ENCODE measurements at regions not wholly inside any gene's neighbourhood (a gene's known extent, or its start where the extent isn't known, plus 50 kb on each side); places are given as distances from the start of the nearest gene placed in this dataset.

DNA sequence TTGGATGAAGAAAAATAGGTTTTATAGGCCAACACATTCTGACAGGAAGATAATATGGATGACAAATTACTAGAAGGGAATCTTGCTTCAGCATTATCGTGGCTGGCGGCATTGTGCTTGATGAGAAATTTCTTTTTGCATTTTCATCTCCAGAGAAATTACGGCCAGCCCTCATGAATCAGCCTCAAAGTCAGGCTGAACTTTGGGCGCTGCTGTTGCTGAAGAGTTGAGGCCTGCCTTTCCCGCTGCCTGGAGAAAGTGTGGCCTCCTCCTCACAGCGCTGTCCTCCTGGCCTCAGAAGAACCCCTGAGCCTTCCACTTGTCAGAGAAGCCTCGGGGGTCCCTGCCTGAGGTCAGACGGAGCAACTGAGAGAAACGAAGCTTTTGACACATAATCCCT lies 272.4 kb upstream of the KCNIP4 start:
- no peak for DNase-seq (ENCODE audit: low read depth)

DNA sequence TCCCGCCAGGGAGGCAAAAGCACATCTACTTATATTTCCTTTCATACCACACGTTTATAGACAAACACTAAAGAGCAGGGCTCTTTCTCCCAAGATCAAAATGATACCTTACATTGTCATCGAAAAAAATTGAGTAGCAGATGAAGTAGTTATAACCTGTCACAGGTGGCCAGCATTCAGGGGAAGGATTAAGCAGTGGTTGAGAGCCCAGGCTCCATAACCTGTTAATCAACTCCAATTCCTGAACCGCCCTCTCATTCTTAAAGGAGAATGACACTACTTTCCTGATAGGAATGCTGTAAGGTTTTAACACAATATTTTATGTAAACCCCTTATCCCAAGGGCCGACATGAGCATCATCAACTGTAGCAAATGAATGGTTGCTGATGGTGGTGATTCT lies 268.9 kb upstream of the KCNIP4 start:
- no peak for DNase-seq (ENCODE audit: low read depth)

DNA sequence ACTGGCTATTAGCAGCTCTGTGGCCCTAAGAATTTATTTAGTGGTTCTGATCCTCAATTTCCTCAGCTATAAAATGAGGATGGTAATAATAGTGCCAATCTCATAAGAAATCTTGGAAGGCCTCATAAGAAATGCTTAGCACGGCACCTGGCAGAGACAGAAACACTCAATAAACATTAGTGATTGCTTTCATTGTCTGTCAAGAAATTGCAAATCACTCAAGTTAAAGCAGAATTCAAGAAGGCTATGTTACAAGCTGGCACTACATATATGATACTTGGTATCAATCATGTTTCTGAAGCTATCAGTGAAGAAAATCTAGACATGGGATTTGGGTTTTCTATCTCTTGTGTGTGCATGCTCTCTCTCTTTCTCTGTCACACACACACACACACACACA lies 267.7 kb upstream of the KCNIP4 start:
- no peak for DNase-seq (ENCODE audit: low read depth)

DNA sequence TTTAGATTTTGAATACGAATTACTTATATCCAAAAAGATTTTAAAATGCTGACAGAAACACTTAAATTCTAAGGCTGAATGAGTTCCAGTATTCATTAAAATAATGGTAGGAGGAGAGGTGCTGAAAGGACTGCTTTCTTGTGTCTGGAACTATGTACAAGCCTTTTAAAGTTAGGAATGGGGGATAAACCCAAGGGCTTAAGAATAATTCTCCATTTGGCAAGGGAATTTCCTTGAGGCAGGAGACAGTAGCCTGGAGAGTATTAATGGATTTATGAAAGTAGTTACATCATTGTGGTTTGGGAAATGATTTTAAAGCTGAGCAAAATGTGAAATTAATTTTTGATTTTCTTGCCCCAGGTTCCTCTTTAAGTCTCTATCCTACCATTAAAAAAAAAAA lies 266.5 kb upstream of the KCNIP4 start:
- no peak for DNase-seq (ENCODE audit: low read depth)

DNA sequence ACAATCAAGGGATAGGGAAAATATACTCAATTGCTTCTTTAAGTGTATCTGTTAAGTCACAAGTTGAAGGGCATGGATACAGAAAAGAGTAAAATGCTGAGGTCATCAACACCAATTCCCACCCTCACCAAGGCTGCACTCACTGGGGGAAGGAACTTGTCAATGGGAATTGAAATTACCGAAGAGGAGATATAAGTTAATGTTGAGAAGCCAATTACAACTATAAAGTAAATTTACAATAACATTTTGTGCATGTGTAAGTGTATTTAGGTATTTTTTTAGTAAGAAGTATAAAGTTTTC lies 255.1 kb upstream of the KCNIP4 start:
- no peak for DNase-seq (ENCODE audit: low read depth)

DNA sequence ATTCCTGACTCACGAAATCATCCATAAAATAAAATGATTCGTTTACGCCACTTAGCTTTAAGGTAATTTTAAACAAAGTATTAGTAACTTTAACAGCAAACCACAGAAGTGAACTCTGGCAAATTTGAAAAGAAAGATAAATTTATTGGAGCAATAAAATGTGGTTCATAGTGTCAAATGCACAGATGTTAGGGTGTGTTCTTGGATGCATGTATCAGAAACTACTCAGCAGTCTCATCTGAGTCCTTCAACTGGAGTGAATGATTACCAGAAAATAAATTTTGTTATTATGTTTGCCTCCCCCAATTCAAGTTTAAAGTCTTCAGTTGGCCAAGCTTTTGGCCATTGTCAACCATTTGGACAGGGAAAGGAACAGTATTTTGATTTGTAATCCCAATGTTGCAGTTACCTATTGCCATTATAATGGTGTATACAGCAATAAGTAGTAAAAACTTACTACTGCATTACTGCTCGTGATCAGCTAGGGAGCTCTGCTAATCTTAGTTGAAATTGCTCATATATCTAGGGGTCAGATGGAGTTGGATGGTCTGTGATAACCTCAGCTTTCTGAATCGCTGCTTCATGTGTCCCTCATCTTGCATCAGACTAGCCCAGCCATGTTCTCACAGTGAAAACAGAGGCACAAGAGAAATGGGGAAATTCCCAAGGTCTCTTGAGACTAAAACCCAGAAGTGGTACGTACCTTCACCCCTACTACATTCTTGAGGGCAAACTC lies 254.6 kb upstream of the KCNIP4 start:
- peak; percentile 13 for DNase-seq (ENCODE audit: low read depth)

DNA sequence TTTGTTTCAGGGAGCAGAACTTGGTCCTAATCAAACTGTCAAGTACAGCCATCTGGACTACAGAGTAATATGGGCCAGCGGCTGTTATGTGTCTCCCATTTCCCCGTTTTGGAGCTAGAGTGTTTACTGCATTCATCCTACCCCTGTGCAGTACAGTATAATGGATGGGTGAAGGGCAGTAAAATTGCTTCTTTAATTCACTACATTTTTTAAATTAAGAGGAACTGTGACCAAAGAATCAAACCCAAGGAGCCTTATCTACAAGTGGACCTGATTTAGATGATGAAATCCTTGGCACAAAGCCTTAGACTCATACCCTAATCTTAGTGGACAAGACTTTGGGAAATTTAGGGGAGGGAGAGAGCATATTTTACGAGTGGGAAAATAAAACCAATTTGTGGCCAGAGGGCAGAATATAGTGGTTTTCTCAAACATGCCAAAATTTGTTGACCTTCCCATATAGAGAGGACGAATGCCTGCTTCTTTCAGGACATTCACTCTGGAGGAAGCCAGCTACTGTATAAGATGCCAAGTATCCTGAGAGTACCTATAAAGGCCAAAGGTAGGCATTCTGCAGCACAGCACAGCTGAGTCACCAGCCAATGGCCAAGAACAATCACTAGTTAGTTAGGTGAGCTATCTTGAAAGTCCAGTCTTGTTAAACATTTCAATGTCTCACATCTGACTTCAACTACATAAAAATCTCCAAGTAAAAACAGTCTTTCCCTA lies 253.8 kb upstream of the KCNIP4 start:
- peak; percentile 81 for DNase-seq (ENCODE audit: low read depth)

DNA sequence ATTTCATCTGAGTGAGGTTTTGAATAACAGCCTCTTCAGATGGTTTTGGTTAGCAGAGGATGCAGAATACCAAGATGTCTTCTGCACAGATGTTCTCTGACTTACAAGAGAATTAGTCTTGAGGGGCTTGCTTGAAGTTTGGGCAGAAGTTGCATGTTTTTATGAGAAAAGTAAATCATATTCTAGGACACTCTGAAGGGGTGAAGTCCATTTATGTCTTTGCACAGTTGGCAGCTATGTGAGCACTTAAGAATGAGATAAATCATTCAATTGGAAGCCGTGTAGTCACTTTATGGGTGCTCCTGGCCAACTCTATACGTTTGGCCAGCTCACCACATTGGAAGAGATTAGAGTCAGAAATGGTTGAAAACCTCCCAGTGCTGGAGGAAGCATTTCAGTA lies 252.7 kb upstream of the KCNIP4 start:
- no peak for DNase-seq (ENCODE audit: low read depth)

DNA sequence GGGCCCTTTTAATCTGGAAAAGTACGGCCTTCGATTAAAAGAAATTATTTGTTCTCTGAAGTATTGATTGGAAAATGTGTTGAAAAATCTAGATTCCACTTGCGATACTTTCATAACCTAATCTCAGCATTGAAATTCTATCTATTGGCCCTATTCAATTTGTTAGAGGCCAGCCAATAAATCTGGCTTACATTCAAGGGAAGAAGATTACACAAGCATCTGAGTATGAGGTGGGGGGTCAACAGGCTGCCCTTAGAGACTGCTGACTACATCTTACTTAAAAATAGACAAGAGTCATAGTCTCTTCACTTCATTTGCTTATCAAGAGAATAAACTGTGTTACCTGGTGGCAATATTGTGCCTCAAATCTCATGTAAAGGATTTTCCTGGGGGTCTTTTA lies 248.0 kb upstream of the KCNIP4 start:
- no peak for DNase-seq (ENCODE audit: low read depth)

DNA sequence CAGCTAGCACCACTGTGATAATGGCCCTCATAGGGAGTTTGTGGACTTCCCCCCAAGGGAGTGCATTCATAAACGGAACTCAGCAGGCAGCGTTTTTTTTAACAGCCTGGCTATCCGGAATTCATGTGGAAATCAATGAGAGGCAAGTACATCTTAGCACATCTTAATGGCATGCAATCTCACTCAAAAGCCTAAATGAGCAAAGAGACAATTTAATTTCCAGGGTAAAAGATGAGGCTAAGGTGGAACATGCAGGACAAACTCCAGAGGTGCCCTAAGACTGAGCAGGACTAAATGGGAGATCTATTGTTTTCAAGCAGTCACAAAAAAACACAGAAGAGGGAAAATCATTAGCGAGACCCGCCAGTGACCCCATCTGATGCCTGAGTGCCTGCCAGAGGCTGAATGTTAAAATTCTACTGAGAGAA lies 243.5 kb upstream of the KCNIP4 start:
- peak; percentile 68 for DNase-seq (ENCODE audit: low read depth)

DNA sequence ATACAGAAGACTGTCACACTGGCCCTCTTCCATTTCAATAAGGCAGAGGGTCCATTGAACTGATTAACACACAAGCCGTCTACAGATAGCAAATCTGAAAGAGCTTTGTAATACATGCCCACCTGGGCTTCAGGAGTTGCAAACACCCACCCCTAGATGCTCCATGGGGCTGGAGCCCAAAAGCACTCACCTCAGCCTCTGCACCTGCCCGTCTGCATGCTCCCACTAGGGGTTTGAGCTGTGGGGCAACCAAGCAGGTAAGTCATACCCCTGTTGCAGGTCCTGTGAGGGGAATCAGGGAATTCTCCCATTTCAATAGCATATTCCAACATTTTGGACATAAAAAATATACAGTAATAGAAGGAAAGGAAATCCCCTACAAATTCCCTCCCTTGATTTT lies 243.0 kb upstream of the KCNIP4 start:
- DNase-seq (ENCODE audit: low read depth) = no peak

DNA sequence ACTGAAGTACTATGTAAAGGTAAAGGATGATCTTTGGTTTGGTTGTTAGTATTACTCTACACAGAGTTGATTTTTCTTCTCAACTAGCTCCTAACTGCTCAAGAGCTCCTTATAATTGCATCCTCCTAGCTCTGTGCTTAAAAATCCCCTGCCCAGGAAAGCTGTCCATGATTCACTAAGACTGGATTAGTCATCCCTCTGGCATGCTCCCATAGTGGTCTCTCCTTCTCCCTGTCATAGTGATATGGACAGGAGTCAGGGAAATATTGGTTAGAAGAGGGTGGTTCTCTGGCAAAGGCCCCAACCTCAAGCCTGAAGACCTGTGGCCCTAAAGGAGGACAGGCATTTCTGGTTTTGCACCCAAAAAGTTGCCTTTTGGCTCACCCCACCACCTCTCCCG lies 242.3 kb upstream of the KCNIP4 start:
- peak; percentile 96 for DNase-seq (ENCODE audit: low read depth)

DNA sequence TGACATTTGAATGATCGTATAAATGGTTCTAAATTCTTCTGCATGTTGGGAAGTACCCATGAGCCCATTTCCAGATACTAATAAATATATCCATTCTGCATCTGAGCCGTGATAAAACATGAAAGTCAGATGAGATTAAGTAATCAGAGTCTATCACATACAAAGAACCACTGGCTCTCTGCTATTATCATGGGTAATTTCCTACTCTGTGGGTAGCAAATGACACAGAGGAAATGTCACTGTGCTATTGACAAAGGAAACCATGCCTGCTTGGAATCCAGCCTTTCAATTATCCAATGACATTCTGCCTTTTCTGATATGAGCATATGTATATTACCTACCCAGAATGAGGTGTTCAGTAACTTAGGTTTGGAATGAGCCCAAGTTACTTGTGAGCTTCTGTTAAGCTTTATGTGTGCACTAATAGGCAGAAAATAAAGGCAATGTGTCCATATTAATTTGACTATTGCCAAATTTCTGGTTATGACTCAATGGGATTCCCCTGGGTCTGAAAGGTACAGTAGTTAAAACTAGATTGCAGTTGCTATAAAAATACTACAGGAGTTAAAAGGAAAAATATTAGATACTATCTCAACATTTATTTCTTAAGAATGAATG lies 238.7 kb upstream of the KCNIP4 start:
- peak; percentile 29 for DNase-seq (ENCODE audit: low read depth)

DNA sequence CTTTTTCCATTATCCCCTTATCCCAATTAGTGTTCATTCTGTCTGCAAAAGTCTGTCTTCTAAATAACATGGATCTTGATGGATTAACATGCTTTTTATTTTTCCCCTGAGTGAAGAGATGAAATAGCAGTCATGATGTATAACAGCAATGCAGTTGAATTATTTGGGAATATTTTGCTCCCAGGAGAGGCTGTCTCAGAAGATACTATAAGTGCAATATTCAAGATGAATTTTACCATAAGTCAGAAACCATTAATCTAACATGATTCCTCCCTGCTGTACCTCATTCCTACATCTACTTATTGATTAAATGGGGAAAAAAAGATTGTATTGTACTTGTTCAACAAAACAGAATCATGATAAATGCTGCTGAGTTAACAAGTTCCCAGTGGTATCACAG lies 233.2 kb upstream of the KCNIP4 start:
- no peak for DNase-seq (ENCODE audit: low read depth)

DNA sequence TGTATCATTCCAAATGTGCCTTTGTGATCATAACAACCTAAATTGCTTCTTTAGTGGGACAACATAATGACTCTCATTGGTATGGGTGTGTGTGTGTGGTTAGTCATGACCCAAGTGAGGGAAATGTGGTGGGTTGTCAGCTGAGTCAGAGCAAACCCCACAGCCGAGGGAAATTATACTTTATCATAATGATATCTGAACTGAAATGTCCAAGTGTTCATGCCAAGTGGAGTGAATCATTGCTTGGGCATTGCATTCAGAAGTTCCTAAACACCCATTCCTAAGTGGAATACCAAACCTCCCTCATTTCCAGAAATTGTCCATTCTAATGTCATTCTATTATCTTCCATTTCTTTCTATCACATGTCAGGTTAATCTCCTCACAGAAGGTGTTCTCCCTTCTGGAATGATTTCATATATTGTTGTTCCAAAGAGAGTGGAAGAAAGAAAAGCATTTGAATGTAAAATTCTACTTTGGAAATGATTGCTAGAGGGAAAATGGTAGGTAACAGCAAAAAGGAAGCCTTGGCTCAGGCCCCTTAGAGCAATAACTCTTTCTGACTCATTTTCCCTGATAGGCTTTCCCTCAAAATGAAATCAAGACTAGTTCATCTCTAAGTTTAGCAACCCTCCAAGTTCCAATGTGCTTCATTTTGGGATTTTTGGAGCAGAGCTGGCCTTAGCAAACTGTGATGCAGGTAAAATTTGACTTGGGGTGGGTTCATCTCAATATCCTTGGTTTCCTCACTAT lies 230.7 kb upstream of the KCNIP4 start:
- DNase-seq (ENCODE audit: low read depth) = peak; percentile 89

DNA sequence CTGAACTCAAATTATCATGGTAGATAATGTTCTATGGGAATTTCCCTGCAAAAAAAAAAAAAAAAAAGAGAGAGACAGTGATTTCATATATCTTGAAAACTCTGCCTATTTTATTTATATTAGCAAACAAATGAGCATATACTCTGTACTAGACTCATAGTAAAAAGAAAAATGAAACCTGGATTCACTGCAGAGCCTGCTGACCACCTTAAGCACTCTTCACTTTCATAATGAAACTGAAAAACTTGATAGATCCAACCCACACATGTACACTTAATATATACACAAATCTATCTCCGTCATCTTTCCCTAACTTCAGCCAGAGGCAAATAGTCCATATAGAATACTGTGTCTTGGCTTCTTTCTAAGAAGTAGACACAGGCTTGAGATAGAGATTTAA lies 226.1 kb upstream of the KCNIP4 start:
- no peak for DNase-seq (ENCODE audit: low read depth)

DNA sequence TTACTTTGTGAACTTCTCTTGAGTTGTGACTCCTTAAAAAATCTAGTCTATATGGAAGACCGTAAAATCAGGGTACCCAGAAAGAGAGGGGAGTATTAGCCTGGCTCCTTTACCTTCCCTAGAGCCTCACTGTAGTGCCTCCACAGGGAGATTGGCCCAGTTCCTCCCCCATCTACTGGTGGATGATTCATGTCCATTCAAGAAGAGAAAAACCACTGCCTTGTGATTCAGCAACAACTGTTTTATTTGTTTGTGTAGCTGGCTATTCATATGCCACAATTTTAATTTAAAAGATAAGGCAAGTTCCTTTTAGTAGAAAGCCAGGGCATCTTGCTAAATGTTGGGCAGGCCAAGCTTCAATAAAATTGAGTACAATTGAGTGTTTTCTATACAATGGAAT lies 221.8 kb upstream of the KCNIP4 start:
- peak; percentile 79 for DNase-seq (ENCODE audit: low read depth)

DNA sequence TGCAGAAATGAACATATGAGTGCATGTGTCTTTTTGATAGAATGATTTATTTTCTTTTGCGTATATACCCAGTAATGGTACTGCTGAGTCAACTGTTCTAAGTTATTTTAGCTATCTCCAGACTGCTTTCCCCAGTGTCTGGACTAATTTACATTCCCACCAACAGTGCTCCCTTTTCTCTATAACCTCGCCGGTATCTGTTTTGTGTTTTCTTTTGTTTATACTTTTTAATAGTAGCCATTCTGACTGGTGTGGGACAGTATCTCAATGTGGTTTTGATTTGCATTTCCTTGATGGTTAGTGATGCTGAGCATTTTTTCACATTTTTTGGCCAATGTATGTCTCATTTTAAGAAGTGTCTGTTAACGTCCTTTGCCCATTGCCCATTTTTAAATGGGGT lies 218.6 kb upstream of the KCNIP4 start:
- no peak for DNase-seq (ENCODE audit: low read depth)

DNA sequence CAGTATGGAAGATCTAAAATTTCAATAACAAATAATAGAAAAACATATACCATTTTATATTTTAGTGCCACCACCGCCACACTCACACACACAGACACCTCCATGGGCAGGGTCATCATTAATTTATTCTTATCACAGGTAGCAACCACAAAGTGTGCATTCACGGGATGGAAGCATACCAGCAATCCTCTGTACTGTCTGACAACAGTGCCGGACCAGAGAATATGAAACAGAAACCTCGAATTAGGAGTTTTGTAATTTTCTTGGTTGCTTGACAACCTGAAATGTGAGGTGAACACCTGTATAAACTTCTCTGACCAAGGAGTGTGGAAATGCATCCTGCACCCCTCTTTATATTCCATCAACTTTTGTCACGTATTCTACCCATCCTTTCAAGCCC lies 213.9 kb upstream of the KCNIP4 start:
- no peak for DNase-seq (ENCODE audit: low read depth)

DNA sequence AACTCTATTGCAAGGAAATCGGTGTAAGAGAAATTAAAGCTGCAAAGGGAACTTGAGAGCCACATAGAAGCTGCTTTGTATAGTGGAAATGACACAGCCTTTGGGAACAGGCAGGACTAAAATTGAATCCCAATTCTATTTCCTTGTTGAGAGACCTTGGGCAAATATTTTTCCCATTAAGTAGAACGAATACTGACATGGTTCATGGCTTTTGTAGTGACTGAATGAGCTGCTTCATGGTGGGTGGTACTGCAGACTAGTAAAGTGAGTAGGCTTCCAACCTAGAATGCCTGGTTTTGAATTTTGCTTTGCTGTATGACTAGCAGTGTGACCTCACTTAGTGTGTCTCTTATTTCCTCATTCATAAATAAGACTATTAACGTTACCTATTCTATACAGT lies 182.2 kb upstream of the KCNIP4 start:
- DNase-seq (ENCODE audit: low read depth) = peak; percentile 4

DNA sequence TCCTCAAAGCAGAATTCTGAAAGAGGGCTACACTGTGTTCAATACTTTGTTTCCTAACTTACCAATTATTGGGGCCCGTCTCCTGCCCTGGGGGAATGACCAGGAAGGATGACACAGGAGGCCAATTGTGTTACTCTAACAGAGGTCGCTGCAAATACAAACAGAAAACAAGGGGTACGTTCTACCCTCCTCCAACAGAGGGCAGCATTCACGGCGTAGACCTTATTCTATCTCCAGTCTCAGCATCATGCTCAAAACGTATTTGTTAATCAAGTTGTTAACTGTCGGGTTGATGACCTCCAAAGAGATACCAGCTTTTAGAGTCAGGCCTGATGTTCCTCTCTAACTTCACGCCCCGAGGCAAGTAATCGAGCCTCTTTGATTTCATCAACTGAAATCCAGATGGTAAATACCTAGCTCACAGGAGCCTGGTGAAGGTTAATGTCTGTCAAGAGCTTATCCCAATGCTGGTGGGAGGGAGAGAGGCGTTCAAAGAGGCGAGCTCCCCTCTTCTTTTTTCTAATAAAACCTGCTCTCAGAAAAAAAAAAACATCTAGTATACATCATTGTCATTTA lies 181.0 kb upstream of the KCNIP4 start:
- DNase-seq (ENCODE audit: low read depth) = peak; percentile 49

DNA sequence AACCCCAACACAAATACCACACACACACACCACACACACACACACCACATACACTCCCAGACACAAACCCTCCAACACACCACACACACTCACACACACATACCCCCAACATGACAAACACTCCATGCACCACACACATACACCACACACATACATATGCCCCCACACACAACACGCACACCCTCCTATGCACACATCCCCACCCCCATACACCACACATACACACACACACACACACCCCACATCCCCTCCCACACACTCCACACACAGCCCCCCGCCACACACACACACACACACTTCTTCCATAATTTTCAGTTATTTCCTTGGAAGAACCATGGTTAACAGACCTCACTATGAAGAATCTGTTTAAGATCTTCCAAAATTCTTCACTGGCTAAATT lies 173.5 kb upstream of the KCNIP4 start:
- no peak for DNase-seq (ENCODE audit: low read depth)
